Cardiac muscle cell (in vitro differentiated cells and primary cell): ENCODE measurements at regions not wholly inside any gene's neighbourhood (a gene's known extent, or its start where the extent isn't known, plus 50 kb on each side); places are given as distances from the start of the nearest gene placed in this dataset.

Source experiments
- DNase-seq, 2 donors: peaks; one replicate each; pipeline versions ENCODE4 v3.0.0 to v3.0.0-alpha.2; 2010 to 2017; ENCODE audit warnings: low read depth in 1 of 2, low spot score in 1 of 2
- H3K27ac ChIP-seq: fragments of 200-600 bp; sonication (generic); 2 replicates; pipeline ENCODE4 v1.5.1; 2016
- H3K27me3 ChIP-seq: fragments of 200-600 bp; sonication (generic); 2 replicates; pipeline ENCODE4 v1.6.0; 2016; ENCODE audit warnings: control low read depth
- H3K36me3 ChIP-seq: fragments of 200-600 bp; sonication (generic); 2 replicates; pipeline ENCODE4 v1.5.1; 2016; ENCODE audit warnings: control low read depth
- H3K4me1 ChIP-seq: fragments of 200-600 bp; sonication (generic); 2 replicates; pipeline ENCODE4 v1.8.1; 2017; ENCODE audit warnings: low read depth, mild to moderate bottlenecking, mixed run types
- H3K4me3 ChIP-seq: fragments of 200-600 bp; sonication (generic); 2 replicates; pipeline ENCODE4 v1.5.1; 2016; ENCODE audit warnings: mild to moderate bottlenecking
- H3K9me3 ChIP-seq: fragments of 200-600 bp; sonication (generic); 2 replicates; pipeline ENCODE4 v1.5.1; 2017; ENCODE audit warnings: low read depth, mild to moderate bottlenecking, control low read depth
- TF ChIP-seq, protein P1 (sequence below): IDR thresholded peaks from 2 replicates; pipeline ENCODE4 v1.5.1; 2012; ENCODE audit warnings: low read depth, mild to moderate bottlenecking, low read length

DNA sequence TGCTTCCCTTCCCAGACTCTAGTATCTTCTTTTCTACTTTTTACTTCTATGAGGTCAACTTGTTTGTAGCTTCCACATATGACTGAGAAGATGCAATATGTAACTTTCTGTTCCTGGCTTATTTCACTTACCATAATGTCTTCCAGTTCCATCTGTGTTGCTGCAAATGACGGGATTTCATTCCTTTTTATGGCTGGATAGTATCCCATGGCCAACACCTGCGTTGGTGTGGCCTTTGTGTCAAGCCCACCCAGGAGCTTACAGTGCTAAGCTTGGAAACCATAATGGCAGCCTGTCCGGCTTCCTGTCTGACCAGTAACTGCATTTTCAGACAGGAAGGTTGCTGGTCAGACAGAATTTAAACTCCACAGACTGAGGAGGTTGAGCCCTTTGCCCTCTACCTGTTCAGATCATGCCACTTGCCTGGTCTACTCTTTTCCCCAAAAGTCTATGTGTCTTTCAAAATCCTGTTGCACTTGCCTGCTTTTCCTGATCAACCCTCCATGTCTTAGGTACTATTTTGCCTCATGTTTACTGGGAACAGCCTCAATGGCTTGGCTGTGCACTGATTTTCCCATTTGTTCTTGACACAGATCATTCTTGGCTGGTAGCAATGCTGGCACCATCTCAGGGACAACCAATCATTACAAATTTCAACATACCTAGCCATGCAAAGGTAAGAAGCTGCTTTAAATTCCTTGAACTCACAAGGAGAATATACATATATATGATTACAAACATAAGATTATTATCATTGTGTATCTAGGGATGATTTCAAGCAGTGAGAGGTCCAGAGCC, 114.3 kb upstream of the PLEKHG1 start:
- Histone ChIP-seq H3K27ac (no peak overlapping the region), H3K4me3 (no peak overlapping the region), H3K27me3 (no peaks in the 10 kb centered on the region), H3K9me3 (no peaks in the 10 kb centered on the region), H3K36me3 (no peaks in the 10 kb centered on the region), H3K4me1 (no peaks in the 10 kb centered on the region)
- TF ChIP-seq, protein P1, sequence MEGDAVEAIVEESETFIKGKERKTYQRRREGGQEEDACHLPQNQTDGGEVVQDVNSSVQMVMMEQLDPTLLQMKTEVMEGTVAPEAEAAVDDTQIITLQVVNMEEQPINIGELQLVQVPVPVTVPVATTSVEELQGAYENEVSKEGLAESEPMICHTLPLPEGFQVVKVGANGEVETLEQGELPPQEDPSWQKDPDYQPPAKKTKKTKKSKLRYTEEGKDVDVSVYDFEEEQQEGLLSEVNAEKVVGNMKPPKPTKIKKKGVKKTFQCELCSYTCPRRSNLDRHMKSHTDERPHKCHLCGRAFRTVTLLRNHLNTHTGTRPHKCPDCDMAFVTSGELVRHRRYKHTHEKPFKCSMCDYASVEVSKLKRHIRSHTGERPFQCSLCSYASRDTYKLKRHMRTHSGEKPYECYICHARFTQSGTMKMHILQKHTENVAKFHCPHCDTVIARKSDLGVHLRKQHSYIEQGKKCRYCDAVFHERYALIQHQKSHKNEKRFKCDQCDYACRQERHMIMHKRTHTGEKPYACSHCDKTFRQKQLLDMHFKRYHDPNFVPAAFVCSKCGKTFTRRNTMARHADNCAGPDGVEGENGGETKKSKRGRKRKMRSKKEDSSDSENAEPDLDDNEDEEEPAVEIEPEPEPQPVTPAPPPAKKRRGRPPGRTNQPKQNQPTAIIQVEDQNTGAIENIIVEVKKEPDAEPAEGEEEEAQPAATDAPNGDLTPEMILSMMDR, result no peak
- DNase-seq, result no peak

DNA sequence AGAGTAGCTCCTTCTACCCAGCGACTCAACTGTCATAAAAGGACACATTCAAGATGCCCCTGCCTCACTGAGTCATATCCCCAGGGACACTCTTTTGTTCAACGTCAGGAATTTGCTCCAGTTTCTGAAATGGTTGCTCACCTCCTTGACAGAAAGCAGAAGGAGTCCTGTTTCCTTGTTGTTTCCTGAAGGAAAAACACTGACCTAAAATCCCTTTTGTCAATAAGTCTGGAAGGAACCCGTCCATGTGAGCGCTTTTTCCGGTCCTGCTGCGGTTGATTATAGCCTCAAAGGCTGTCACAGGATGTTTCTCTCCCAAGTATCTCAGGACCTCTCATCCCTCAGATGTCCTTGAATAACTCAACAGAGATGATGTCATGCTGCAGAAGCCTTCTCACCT, 113.6 kb upstream of the PLEKHG1 start:
- DNase-seq, result peak in 1 of 2 donors; percentile 55
- H3K4me3 ChIP-seq, result no peak overlapping the region
- H3K27me3 ChIP-seq, result no peaks in the 10 kb centered on the region
- no peaks in the 10 kb centered on the region for H3K9me3 ChIP-seq
- H3K36me3 ChIP-seq, result no peaks in the 10 kb centered on the region
- TF ChIP-seq, protein P1, result no peak
- H3K27ac ChIP-seq, result no peak overlapping the region
- no peaks in the 10 kb centered on the region for H3K4me1 ChIP-seq

- DNase-seq, result no peak
- Histone ChIP-seq H3K4me1 (no peaks in the 10 kb centered on the region), H3K9me3 (no peaks in the 10 kb centered on the region), H3K27ac (no peak overlapping the region), H3K4me3 (no peak overlapping the region), H3K27me3 (no peaks in the 10 kb centered on the region), H3K36me3 (no peaks in the 10 kb centered on the region)
- TF ChIP-seq, protein P1, result no peak
These were observed 109.1 kb upstream of the PLEKHG1 start for GRCh38 chr6:150490586-150490985.

GRCh38 chr6:150491131-150491810, 108.4 kb upstream of the PLEKHG1 start:
- no peaks in the 10 kb centered on the region for H3K4me1 ChIP-seq

GRCh38 chr6:150491811-150492172, 107.9 kb upstream of the PLEKHG1 start:
- no peak overlapping the region for H3K4me3 ChIP-seq
- H3K27ac ChIP-seq, result no peak overlapping the region
- no peaks in the 10 kb centered on the region for H3K36me3 ChIP-seq
- no peaks in the 10 kb centered on the region for H3K4me1 ChIP-seq
- no peaks in the 10 kb centered on the region for H3K9me3 ChIP-seq
- DNase-seq, result no peak
- no peaks in the 10 kb centered on the region for H3K27me3 ChIP-seq
- TF ChIP-seq, protein P1, result no peak

More at GRCh38 chr6:150491131-150491810, 108.4 kb upstream of the PLEKHG1 start:
- DNase-seq, result peak in 1 of 2 donors; percentile 43
- TF ChIP-seq, protein P1, result no peak
- H3K4me3 ChIP-seq, result no peak overlapping the region
- H3K27ac ChIP-seq, result no peak overlapping the region
- no peaks in the 10 kb centered on the region for H3K9me3 ChIP-seq
- no peaks in the 10 kb centered on the region for H3K36me3 ChIP-seq
- H3K27me3 ChIP-seq, result no peaks in the 10 kb centered on the region
